ENCODE measurements at regions not wholly inside any gene's neighbourhood (a gene's known extent, or its start where the extent isn't known, plus 50 kb on each side); places are given as distances from the start of the nearest gene placed in this dataset.

DNA sequence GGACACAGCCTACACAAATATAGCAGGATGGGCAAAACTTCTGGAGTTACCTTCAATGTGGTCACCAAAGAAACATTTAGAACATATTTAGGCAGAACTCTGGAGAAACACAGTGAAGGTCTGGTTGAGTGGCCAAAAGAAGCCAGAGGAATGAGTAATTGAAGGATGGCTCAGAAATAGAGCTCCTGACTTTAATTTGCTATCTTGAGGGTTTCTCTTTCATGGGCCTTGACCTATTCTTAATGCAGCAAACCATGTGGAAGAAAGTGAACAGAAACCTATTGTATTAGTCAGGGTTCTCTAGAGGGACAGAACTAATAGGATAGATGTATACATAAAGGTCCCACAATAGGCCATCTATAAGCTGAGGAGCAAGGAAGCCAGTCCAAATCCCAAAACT is 650.5 kb downstream of the ACTL7B start:
- TF ChIP-seq, protein P1, sequence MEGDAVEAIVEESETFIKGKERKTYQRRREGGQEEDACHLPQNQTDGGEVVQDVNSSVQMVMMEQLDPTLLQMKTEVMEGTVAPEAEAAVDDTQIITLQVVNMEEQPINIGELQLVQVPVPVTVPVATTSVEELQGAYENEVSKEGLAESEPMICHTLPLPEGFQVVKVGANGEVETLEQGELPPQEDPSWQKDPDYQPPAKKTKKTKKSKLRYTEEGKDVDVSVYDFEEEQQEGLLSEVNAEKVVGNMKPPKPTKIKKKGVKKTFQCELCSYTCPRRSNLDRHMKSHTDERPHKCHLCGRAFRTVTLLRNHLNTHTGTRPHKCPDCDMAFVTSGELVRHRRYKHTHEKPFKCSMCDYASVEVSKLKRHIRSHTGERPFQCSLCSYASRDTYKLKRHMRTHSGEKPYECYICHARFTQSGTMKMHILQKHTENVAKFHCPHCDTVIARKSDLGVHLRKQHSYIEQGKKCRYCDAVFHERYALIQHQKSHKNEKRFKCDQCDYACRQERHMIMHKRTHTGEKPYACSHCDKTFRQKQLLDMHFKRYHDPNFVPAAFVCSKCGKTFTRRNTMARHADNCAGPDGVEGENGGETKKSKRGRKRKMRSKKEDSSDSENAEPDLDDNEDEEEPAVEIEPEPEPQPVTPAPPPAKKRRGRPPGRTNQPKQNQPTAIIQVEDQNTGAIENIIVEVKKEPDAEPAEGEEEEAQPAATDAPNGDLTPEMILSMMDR (IDR thresholded peaks at IDR 0.05): no peak
- TF ChIP-seq POLR2AphosphoS5 (IDR thresholded peaks at IDR 0.05) (no peak), EP300 (IDR thresholded peaks at IDR 0.05) (no peak), POLR2A (IDR thresholded peaks at IDR 0.05; ENCODE audit: low read depth) (no peak)
